Stomach (tissue), 4 donors: ENCODE measurements at regions not wholly inside any gene's neighbourhood (a gene's known extent, or its start where the extent isn't known, plus 50 kb on each side); places are given as distances from the start of the nearest gene placed in this dataset.

Source experiments
- CTCF ChIP-seq, 7 experiments: fragments of 450-650 bp in 4 of 7; fragments of 200-600 bp in 3 of 7; sonication (generic) in 3 of 7; IDR thresholded peaks; one replicate each; pipeline ENCODE4 v1.5.1; 2016 to 2019; ENCODE audit warnings: antibody characterized with exemption in 7 of 7, control low read depth in 2 of 7, mild to moderate bottlenecking in 1 of 7
- POLR2A ChIP-seq, 4 donors: fragments of 450-650 bp; IDR thresholded peaks; one replicate each; pipeline ENCODE4 v1.6.1; 2016; ENCODE audit warnings: antibody characterized with exemption in 4 of 4, control low read depth in 2 of 4, mild to moderate bottlenecking in 1 of 4, moderate library complexity in 1 of 4
- POLR2AphosphoS5 ChIP-seq, 3 donors: sonication (generic); formaldehyde crosslinking; IDR thresholded peaks; one replicate each; pipeline ENCODE4 v1.6.1; 2016; ENCODE audit warnings: antibody characterized with exemption in 3 of 3

GRCh38 chr17:55571095-55571494 lies 59.8 kb upstream of the SMIM36 start:
- TF ChIP-seq POLR2A (IDR thresholded peaks at IDR 0.05): no peak
- no peak for TF ChIP-seq CTCF (IDR thresholded peaks at IDR 0.05)
- no peak for TF ChIP-seq POLR2AphosphoS5 (IDR thresholded peaks at IDR 0.05)
